ENCODE measurements at regions not wholly inside any gene's neighbourhood (a gene's known extent, or its start where the extent isn't known, plus 50 kb on each side); places are given as distances from the start of the nearest gene placed in this dataset.

DNA sequence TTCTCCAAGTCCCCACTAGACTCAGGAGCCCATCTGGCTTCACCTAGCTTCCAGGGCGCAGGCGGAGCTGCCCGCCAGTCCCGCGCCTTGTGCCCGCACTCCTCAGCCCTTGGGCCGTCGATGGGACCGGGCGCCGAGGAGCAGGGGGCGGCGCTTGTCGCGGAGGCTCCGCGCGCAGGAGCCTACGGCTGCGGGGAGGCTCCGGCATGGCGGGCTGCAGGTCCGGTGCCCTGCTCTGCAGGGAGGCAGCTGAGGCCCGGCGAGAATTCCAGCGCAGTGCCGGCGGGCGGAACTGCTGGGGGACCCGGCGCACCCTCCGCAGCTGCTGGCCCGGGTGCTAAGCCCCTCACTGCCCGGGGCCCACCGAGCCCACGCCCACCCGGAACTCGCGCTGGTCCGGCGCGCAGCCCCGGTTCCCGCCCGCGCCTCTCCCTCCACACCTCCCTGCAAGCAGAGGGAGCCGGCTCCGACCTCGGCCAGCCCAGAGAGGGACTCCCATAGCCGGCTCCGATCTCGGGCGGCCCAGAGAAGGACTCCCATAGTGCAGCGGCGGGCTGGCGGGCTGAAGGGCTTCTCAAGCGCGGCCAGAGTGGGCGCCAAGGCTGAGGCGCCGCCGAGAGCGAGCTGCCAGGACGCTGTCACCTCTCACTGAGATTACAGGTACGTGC is 78.1 kb upstream of the PJA2 start:
- no peak for DNase-seq
- peaks cover 9 to 27% (median 13%) of the 10 kb centered on the region in 4 donors for H3K4me1 ChIP-seq
- WGBS, 2 donors (ENCODE audit: low coverage in 1 of 2) = 97% methylated on average over 52 of the region's 65 CpGs; no CpG with 5 or more reads in 1 of the 2 donors

DNA sequence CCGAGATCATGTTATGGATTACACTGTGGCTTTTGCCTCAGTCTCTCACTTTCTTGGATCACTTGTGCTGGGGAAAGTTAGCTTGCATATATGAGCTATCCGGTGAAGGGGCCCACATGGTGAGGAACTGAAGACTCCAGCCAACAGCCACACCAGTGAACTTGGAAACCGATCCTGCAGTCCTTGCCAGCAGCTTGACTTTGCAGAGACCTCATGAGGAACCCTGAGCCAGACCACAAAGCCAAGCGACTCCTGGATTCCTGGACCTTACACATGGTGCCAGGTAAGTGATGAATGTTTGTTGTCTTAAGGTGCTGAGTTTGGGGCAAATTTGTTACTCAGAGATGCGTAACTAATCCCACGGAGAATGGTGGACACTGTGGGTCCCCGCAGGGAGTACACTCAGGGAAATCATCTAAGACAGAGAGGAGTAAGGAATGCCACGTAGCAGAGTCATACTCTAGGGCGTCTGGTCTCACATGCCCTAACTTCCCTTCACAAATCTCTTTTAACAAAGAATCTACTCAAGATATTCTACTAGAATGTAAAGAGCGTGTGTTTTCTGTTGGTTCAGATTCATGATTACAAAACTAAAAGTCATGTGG is 76.5 kb upstream of the PJA2 start:
- Histone ChIP-seq H3K36me3 (no peaks in the 10 kb centered on the region), H3K4me3 (no peak overlapping the region), H3K9me3 (no peaks in the 10 kb centered on the region), H3K27me3 (no peaks in the 10 kb centered on the region), H3K4me1 (peaks cover 9 to 27% (median 13%) of the 10 kb centered on the region in 4 donors), H3K27ac (no peak overlapping the region)
- in situ Hi-C loops (cut with MboI; ENCODE audit: low pct_ligation_motif_present in 1 of 4, low pct_unique_long_range_greater_than_20kb in 1 of 4, low sequenced_read_pairs in 3 of 4) (no loop called here), intact Hi-C loops (cut with DNase I; ENCODE audit: low total_unique reads) (no loop called here)
- no peak for TF ChIP-seq CTCF (IDR thresholded peaks at IDR 0.05)
- no peak for TF ChIP-seq POLR2A (IDR thresholded peaks at IDR 0.05)
- TF ChIP-seq EP300 (IDR thresholded peaks at IDR 0.05; ENCODE audit: low read depth) = no peak
- TF ChIP-seq POLR2AphosphoS5 (IDR thresholded peaks at IDR 0.05) = no peak
- no peak for DNase-seq
- WGBS, 2 donors (ENCODE audit: low coverage in 1 of 2) = 83 to 88% methylated on average over 2 to 10 of the region's 10 CpGs

More for the DNA sequence above, 78.1 kb upstream of the PJA2 start:
- Histone ChIP-seq H3K27me3 (no peaks in the 10 kb centered on the region), H3K4me3 (no peak overlapping the region), H3K9me3 (no peaks in the 10 kb centered on the region), H3K36me3 (no peaks in the 10 kb centered on the region), H3K27ac (no peak overlapping the region)
- TF ChIP-seq POLR2AphosphoS5 (IDR thresholded peaks at IDR 0.05) (no peak), EP300 (IDR thresholded peaks at IDR 0.05; ENCODE audit: low read depth) (no peak), POLR2A (IDR thresholded peaks at IDR 0.05) (no peak), CTCF (IDR thresholded peaks at IDR 0.05) (no peak)
- in situ Hi-C loops (cut with MboI; ENCODE audit: low pct_ligation_motif_present in 1 of 4, low pct_unique_long_range_greater_than_20kb in 1 of 4, low sequenced_read_pairs in 3 of 4) (no loop called here), intact Hi-C loops (cut with DNase I; ENCODE audit: low total_unique reads) (no loop called here)

GRCh38 chr5:109485030-109485429 is 75.3 kb upstream of the PJA2 start:
- in situ Hi-C loops (cut with MboI; ENCODE audit: low pct_ligation_motif_present in 1 of 4, low pct_unique_long_range_greater_than_20kb in 1 of 4, low sequenced_read_pairs in 3 of 4) (no loop called here), intact Hi-C loops (cut with DNase I; ENCODE audit: low total_unique reads) (no loop called here)
- Histone ChIP-seq H3K36me3 (no peaks in the 10 kb centered on the region), H3K9me3 (no peaks in the 10 kb centered on the region), H3K27me3 (no peaks in the 10 kb centered on the region), H3K4me1 (peaks cover 9 to 27% (median 13%) of the 10 kb centered on the region in 4 donors), H3K27ac (peak overlapping the region in 3 of 4 donors; percentile 7 to 43 (median 33)), H3K4me3 (peak overlapping the region in 1 of 4 donors; percentile 22)
- peak in 1 of 3 donors; percentile 35 for TF ChIP-seq POLR2AphosphoS5 (IDR thresholded peaks at IDR 0.05)
- no peak for TF ChIP-seq CTCF (IDR thresholded peaks at IDR 0.05)
- DNase-seq = peak; percentile 78
- whole genome bisulfite sequencing, 2 donors (ENCODE audit: low coverage in 1 of 2) = 20% methylated on average over 8 of the region's 8 CpGs; no CpG with 5 or more reads in 1 of the 2 donors

GRCh38 chr5:109484597-109484996 is 74.8 kb upstream of the PJA2 start:
- intact Hi-C loops (cut with DNase I; ENCODE audit: low total_unique reads) (no loop called here), in situ Hi-C loops (cut with MboI; ENCODE audit: low pct_ligation_motif_present in 1 of 4, low pct_unique_long_range_greater_than_20kb in 1 of 4, low sequenced_read_pairs in 3 of 4) (no loop called here)
- H3K4me1 ChIP-seq = peaks cover 9 to 27% (median 13%) of the 10 kb centered on the region in 4 donors
- peak overlapping the region in 3 of 4 donors; percentile 7 to 43 (median 33) for H3K27ac ChIP-seq
- H3K27me3 ChIP-seq = no peaks in the 10 kb centered on the region
- H3K9me3 ChIP-seq = no peaks in the 10 kb centered on the region
- DNase-seq = no peak
- TF ChIP-seq CTCF (IDR thresholded peaks at IDR 0.05) (no peak), EP300 (IDR thresholded peaks at IDR 0.05; ENCODE audit: low read depth) (no peak), POLR2AphosphoS5 (IDR thresholded peaks at IDR 0.05) (no peak)
- no peaks in the 10 kb centered on the region for H3K36me3 ChIP-seq
- H3K4me3 ChIP-seq = peak overlapping the region in 1 of 4 donors; percentile 22
- 19 to 41% methylated on average over 2 to 3 of the region's 3 CpGs for WGBS, 2 donors (ENCODE audit: low coverage in 1 of 2)
